Fibroblast of skin of abdomen (primary cell): ENCODE measurements at regions not wholly inside any gene's neighbourhood (a gene's known extent, or its start where the extent isn't known, plus 50 kb on each side); places are given as distances from the start of the nearest gene placed in this dataset.
"Not testable (repeated sequence)": the region's sequence is repeated elsewhere in the genome, so short reads cannot be mapped to it uniquely, and the experiment has no call there.

Experiments
- DNase-seq: peaks from one replicate; pipeline ENCODE4 v3.0.0-alpha.2; 2013

DNA sequence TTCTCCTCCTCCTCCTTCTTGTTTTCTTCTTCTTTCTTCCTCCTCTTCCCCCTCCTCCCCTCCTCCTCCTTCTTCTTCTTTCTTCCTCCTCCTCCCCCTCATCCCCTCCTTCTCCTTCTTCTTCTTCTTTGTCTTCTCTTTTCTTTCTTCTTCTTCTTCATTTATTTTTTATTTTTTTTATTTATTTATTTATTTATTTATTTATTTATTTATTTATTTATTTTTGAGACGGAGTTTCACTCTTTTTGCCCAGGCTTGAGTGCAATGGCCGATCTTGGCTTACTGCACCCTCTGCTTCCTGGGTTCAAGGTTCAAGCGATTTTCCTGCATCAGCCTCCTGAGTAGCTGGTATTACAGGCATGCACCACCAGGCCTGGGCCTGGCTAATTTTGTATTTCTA lies 1332.5 kb upstream of the CDH9 start:
- no peak for DNase-seq

DNA sequence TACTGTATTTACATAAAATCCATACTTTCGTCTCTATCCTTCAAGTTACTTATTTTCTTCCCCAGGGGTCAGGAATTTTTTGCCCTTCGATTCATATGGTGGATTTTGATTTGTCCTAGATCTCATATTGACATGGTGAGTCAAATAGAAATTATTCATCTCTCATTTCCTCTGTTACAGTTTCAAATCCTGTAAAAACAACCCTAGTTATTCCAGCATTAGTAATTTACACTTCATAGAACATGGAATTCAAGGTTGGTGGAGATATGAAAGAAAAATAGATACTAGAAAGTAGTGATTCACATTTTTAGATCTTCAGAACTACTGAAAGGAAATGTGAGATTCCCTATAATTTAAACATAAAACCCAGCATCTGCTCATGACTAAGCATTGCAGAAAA lies 1331.0 kb upstream of the CDH9 start:
- no peak for DNase-seq

DNA sequence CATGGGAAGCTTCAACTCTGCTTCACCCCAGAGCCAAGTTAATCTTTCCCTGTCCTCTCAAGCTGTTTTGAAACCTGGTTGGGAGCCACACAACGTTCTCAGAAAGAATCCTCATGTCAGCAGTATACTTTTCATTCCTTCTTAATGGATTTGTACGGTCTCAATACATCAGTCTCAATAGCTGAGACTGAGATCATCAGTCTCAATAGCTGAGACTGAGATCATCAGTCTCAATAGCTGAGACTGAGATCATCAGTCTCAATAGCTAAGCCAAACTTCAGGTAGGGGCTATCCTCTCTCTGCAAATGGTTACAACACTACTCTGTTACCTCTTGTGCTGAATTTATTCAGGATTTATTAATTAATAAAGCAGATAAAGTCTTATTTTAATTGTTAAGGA lies 1317.4 kb upstream of the CDH9 start:
- no peak for DNase-seq

DNA sequence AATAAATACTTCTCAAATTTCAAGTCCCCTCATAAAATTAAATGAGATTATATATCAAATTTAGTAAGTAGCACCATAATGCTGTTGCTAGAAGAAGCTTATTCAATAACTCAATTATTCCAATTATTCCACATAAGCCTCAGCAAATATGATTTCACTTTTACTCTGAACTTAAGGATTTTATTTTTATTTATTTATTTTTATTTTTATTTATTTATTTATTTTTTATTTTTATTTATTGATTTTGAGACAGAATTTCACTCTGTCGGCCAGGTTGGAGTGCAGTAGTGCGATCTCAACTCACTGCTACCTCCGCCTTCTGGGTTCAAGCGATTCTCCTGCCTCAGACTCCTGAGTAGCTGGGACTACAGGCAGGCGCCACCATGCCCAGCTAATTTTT lies 1308.3 kb upstream of the CDH9 start:
- DNase-seq = no peak

DNA sequence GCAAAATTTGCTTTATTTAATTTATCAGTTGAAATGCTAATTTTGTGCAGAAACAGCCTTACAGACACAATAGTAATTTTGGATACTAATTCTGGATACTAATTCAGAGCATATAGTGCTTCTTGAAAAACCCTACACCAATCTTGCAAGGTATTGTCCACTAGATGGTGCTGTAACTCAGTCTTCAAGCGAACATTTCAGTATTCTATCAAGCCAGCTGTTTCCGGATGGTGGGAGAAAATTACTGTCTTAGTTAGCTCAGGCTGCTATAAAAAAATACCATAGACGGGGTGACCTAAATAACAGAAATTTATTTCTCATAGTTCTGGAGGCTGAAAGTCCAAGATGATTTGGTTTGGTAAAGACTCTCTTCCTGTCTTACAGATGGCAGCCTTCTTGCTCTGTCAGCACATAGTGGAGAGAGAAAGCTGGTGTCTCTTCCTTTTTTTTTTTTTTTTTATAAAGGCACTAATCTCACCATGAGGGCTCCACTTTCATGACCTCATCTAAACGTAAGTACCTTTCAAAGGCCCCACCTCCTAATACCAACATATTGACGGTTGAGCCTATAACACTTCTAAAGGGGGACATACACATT lies 1306.5 kb upstream of the CDH9 start:
- DNase-seq = peak; percentile 16

DNA sequence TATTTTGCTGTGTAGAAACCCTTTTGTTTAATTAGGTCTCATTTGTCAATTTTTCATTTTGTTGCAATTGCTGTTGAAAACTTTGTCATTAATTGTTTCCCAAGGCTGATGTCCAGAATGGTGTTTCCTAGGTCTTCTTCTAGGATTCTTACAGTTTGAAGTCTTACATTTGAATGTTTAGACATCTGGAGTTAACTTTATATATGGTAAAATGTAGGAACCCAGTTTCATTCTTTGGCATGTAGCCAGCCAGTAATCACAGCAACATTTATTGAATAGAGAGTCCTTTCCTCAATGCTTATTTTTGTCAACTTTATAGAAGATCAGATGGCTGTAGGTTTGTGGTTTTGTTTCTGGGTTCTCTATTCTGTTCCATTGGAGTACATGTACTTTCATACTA lies 1290.8 kb upstream of the CDH9 start:
- peak; percentile 71 for DNase-seq

DNA sequence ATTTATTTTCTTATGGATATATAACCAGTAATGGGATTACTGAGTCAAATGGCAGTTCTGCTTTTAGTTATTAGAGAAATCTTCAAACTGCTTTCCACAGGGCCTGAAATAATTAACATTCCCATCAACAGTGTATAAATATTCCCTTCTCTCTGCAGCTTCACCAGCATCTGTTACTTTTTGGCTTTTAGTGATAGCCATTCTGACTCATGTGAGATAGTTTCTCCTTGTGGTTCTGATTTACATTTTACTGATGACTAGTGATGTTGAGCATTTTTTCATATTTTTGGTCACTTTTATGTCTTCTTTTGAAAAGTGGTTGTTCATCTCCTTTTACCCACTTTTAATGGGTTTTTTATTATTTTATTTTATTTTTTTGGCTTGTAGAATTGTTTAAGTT lies 1290.3 kb upstream of the CDH9 start:
- peak; percentile 96 for DNase-seq

DNA sequence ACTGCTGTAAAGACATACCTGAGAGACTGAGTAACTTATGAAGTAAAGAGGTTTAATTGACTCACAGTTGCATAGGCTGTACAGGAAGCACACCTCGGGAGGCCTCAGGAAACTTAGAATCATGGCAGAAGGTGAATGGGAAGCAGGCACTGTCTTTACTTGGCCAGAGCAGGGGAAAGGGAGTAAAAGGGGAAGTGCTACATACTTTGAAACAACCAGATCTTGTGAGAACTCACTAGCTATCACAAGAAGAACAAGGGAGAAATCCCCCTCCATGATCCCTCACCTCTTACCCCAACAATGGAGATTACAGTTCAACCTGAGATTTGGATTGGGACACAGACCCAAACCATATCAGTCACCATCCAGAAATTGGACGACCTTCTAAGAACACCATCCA lies 1285.8 kb upstream of the CDH9 start:
- DNase-seq = no peak

DNA sequence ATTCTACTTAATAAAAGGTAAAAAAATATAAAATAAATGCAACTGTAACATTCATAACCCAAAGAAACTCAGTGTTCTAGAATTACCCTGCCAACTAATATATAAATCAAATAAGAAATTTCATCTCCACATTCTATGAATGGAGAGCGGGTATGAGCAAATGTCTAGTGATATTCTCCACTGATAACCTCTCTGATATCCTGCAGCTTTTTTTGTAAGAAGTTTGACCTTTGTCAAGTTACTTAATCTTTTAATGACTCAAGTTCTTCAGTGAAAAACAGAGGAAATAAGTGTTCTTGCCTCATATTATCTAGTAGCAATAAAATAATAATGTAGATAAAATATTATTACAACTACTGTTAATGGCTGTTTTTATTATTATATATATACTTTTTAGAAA lies 1275.6 kb upstream of the CDH9 start:
- no peak for DNase-seq

DNA sequence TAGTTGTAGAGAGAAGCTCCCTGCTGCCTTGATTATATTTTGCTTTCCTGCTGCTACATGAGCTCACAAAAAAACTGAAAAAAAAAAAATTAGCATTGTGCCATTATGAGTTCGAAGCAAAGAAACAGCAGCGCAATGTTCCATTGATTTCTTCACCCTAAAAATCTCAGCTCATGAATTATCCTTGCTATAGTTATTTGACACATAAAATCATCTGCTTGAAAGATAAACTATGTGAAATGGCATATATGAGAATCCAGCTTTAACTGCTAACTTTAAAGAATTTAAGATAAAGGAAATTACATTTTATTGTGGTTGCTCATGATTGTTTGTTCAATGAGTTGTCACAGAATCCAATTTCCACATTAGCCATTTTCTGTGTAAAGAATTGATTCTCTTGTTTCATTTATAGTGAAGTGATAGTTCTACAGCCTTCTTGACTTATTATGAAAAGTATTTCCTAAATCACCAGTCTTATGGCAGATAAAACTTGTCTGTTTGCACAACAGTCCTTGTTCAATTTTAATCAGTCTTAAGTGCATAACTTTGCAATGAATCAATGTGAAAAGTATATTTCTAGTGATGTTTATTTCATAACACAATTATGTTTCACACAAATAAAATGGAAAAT lies 1275.0 kb upstream of the CDH9 start:
- peak; percentile 74 for DNase-seq

DNA sequence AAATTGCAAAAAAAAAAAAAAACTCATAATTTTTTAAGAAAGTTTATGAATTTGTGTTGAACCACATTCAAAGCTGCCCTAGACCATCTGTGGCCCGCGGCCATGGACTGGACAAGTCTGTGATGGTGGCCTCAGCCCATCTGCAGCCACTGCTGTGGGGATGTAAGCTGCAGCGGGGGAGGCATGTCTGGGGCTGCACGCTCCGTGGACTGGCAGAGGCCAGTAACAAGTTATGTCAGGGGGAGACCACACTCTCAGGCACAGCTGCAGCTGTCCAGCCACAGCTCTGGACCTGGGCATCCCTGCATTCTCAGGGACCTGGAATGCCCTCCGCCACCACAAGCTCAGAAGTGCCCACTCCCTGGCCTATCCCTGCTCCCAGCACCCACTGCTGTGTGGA lies 1272.3 kb upstream of the CDH9 start:
- DNase-seq = no peak

DNA sequence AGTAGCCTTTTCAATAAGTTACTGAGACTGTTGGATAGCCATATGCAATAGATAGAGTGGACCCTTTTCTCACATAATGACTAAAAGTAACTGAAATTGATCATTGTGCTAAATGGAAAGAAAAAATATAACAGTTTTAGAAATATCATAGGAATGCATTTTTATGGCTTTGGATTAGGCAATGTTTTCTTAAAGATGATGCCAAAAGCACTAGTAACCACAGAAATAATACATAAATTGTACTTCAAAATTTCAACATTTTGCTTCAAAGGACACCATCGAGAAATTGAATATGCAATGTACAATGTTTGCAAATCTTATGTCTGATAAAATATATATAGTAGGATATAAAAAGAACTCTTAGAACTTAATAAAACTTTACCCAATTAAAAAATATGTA lies 1267.5 kb upstream of the CDH9 start:
- DNase-seq = peak; percentile 29

DNA sequence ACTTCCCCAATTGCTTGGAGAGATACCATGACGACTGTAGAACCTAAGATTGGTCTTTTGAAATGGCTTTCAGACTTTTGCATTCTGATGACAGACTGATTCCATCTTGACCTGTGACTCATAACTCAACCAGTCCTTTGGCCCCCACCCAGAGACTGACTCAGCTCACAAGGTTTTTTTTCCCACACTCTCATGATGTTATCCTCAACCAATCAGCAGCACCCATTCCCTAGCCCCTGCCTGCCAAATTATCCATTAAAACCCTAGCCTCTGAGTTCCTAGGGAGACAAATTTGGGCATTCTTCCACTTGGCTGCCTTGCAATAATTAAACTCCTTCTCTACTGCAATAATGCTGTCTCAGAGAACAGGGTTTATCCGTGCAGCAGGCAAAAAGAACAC lies 1263.3 kb upstream of the CDH9 start:
- DNase-seq = peak; percentile 77

DNA sequence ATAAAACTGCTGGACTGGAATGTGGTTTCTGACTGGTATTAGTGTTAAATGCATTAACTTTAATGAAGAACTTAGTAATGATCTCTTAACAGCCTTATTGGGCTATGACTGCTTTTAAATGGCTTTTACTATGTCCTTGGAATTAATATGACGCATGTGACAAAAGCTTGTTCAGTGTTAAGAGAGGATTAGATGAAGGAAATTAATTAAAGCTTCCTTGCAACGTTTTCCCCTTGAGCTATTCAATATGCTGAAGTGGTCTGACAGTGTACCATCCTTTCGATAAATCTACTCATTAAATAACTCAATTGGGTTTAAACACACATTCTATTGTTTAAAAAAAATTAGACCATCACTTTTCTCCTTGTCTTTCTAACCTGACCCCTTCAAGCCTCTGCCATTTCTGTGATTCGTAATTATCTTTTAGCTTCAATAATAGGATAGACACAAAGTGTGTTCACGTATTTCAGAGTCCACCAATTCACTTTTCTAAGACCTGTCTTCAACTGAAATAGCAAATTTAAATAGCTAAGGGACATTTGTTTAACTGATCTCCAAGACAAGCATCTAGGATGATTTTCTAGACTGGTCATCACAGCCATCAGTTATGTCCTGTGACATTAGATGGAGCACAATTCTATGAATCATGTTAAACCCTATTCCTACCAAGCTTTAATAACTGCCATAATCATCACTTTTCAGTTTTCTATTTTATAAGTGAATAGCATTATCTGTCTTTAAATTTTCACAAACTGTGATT lies 1258.0 kb upstream of the CDH9 start:
- no peak for DNase-seq

DNA sequence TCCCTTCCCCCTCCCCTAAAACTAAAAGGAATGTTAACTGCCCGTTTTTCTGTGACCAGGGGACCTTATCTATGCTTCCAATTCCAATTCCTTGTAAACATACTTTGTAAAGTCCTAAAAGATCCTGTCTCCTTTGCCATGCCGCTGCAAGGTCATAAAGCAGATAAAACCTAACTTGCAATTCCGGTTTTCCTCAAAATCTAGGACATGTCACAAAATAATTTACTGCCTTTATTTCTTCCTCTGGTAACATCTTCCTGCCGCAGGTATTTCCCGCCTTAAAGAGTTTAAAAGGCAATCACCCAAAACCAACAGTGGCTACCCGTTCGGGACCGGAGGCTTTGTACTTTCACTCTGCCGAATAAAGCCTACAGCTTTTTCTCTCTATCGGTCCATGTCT lies 1248.6 kb upstream of the CDH9 start:
- DNase-seq = not testable (repeated sequence)

DNA sequence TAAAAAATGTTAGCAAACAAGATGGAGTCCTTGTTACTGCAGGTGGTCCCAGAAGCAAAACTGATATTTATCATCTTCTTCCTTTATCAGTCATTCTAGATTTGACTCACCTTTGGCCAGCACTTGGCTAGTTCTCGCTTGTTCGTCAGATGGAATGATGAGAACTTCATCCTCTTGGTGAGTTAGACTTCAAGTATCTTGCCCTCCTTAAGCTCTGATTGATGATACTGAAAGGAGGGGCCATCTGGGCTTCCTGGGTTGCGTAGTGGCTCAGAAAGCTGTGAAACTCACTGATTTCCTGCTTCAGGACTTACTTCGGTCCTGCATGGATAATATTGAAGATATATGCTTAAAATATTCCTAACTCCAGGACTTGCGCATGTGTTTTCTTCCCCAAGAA lies 1248.2 kb upstream of the CDH9 start:
- peak; percentile 25 for DNase-seq

DNA sequence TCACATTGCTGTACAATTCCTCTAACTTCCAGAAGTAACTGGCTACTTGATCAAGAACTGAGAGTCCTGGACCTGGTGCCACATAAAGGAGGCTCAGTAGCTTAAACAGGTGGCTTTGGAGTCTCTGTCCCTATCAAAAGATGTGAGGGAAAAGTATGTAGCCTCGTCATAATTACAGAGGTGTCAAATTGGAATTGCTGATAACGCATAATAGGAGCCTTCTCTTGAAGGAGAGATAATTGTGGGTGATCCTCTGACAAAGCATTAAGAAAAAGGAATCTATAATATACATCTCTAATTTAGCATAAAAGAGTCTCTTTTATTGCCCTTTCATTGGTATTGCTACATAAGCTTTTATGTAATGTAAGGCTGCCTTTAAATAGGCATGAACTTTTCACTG lies 1246.4 kb upstream of the CDH9 start:
- no peak for DNase-seq

DNA sequence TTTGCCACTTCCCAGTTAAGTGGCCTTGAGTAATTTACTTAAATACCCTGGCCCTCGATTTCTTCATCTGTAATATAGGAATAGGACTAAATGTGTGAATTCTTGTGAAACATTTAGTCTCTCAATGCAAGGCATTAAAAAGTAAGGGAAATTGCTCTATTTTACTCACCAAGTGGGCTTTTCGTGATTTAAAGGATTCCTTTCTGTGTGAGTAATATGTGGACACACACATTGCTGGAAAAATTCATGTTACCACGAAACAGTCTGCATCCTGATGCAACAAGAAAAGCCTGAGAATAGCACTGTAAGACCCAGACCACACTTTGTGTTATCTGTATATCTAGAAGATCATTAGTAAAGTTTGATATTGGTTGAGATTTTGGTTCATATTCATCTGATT lies 1243.0 kb upstream of the CDH9 start:
- peak; percentile 91 for DNase-seq

DNA sequence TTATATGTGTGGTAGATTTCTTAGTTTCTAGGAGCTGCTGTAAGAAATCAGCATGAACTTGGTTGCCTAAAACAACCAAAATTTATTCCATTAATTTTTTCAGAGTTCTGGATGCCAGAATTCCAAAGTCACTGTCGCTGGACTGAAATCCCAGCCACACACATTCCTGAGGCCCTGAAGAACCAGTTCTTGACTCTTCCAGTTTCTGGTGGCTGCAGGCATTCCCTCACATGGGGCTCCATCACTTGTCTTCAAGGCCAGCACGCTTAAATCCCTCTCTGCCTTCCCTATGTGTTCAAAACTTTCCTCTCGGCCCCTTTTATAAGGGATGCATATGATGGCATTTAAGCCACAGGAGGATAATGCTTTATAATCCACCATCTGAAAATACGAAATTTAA lies 1237.5 kb upstream of the CDH9 start:
- peak; percentile 21 for DNase-seq

DNA sequence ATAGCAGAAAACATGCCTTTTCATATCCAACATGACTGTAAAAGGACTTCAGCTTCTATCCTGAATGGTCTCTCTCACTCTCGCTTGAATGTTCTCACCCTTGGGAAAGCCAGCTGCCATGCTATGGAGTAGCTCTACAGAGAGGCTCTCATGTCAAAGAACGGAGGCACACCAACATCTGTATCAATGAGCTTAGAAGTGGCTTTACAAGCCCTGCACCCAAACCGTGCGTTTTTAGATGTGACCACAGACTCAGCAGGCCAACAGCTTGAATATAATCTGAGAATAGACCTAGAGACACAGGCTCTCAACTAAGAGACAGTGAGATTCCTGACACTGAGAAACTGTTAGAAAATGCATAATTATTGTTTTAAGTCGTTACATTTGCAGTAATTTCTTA lies 1231.6 kb upstream of the CDH9 start:
- no peak for DNase-seq

DNA sequence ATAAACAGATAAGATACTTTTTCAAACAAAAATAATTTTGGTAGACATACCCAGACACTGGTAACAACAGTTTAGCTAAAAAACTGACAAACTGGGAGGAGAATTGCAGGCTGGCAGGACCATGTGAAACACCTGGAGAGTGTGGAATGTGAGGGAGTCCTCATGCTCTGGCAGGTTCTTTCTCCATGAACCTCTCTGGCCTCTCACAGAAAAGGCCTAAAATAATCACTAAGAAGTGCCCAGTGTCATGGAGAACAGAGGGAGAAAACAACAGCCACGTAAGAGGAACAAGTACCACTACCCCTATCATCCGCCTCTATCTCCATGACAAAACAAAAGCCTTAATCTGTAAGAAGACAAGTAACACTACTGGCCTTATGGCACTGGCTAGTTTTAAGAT lies 1227.5 kb upstream of the CDH9 start:
- no peak for DNase-seq

DNA sequence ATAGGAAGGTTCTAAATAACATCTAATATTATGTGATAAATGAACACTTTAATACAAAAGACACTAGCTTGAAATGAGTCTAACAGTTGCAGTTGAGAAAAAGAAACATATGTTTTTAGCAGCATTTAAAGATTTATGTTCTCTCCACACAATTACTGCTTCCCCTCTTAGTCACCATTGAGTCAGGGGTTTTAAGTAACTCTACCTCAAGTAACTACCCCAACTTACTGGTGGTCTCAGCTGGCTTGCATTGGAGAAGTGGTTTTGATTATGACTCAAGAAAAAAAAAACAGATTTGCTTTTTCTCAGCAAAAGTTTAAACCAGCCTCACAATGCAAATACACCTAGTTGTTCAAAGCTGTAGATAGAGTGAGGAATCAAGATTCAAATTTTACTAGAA lies 1216.5 kb upstream of the CDH9 start:
- peak; percentile 97 for DNase-seq

DNA sequence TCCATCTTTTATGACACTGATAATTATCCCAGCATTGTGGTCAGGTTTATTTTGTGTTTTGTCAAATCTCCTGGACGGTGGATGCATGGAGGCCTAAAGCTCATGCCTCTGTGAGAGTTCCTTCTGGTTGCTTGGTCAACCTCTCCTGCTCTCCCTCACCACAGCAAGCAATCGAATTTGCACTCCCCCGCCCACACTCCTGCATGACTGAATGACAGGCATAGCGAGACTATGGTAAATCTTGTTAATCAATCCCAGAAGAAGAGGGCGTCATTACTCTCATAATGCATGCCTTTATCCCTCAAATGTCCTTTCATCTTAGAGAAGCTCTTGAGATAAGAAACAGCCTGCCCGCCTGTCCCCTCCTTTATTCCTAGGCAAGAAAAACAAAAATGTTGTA lies 1215.0 kb upstream of the CDH9 start:
- peak; percentile 86 for DNase-seq

DNA sequence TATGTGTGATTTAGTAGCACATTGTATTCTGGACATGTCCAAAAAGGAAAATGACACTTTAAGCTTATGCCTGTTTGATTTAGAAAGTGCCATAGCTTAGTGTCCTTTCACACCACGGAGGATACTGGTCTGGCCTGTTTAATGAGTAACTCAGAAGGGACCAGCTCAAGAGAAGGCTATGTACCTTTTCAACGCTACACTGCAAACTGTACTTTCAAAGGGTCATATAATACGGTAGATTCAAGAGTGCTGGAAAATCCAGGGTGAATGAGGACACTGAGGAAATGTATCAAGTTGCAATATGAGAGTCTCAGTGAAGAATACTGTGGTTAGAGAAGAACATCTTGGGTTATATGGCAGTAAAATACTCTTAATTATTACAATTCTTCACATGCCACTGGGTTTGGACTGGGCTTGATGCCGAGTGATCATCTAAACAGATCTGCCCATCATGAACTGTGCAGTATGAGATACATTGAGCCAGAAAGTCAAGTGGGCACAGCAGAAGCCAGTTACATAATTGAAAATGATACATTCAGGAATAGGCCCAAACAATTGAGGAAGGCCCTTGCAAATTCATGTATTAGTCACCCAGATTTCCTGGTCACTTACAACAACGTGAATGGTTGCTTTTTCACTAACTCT lies 1211.5 kb upstream of the CDH9 start:
- no peak for DNase-seq
